ENCODE measurements at regions not wholly inside any gene's neighbourhood (a gene's known extent, or its start where the extent isn't known, plus 50 kb on each side); places are given as distances from the start of the nearest gene placed in this dataset.

DNA sequence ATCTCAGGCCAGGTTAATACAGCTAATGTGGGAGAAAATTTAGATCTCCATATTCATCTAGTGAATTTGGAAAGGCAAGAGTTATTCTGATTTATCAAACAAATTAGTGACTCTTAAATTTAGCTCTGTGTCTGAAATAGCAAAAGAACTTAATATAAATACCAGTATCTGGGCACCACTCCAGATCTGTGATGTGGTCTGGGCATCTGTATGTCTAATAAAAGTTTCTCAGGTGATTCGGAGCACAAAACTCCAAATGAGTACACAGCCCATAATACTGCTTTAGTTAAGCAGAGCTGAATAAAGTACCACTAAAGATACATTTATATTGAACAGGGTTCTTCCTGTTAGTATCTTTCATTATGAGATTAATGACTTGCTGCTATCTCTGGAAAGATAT, 261.4 kb downstream of the BAMBI start:
- TF ChIP-seq, protein P1, sequence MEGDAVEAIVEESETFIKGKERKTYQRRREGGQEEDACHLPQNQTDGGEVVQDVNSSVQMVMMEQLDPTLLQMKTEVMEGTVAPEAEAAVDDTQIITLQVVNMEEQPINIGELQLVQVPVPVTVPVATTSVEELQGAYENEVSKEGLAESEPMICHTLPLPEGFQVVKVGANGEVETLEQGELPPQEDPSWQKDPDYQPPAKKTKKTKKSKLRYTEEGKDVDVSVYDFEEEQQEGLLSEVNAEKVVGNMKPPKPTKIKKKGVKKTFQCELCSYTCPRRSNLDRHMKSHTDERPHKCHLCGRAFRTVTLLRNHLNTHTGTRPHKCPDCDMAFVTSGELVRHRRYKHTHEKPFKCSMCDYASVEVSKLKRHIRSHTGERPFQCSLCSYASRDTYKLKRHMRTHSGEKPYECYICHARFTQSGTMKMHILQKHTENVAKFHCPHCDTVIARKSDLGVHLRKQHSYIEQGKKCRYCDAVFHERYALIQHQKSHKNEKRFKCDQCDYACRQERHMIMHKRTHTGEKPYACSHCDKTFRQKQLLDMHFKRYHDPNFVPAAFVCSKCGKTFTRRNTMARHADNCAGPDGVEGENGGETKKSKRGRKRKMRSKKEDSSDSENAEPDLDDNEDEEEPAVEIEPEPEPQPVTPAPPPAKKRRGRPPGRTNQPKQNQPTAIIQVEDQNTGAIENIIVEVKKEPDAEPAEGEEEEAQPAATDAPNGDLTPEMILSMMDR (IDR thresholded peaks at IDR 0.05): no peak
- TF ChIP-seq POLR2A (IDR thresholded peaks at IDR 0.05): no peak

Data from stomach (tissue), 4 donors.